ENCODE measurements at regions not wholly inside any gene's neighbourhood (a gene's known extent, or its start where the extent isn't known, plus 50 kb on each side); places are given as distances from the start of the nearest gene placed in this dataset.

- no peak for DNase-seq (ENCODE audit: low read depth)
Measured at GRCh38 chr4:184575306-184575705, 73.9 kb downstream of the CASP3 start.

- DNase-seq (ENCODE audit: low read depth), result no peak
Measured at GRCh38 chr4:184574861-184575260, 74.4 kb downstream of the CASP3 start.

- DNase-seq (ENCODE audit: low read depth), result no peak
Measured at GRCh38 chr4:184573701-184574100, 75.5 kb downstream of the CASP3 start.

DNA sequence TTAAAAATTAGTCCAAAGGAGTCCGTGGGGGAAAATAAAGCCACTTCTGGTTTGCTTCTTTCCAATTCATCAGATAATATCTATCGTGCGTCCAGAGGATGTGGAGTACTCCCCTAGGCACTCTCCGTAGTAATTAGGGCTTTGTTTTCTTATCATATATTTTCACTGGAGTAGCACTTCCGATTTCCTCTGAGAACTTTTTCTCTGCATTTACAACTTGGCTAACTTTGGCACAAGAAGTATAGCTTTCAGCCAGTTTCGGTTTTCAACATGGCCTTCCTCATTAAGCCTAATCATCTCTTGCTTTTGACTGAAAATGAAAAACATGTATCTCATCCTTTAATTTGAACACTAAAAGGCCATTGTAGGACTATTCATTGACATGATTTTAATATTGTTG is 80.5 kb downstream of the CASP3 start:
- no peak for DNase-seq (ENCODE audit: low read depth)

GRCh38 chr4:184563621-184564020 is 85.6 kb downstream of the CASP3 start:
- DNase-seq (ENCODE audit: low read depth), result no peak

DNA sequence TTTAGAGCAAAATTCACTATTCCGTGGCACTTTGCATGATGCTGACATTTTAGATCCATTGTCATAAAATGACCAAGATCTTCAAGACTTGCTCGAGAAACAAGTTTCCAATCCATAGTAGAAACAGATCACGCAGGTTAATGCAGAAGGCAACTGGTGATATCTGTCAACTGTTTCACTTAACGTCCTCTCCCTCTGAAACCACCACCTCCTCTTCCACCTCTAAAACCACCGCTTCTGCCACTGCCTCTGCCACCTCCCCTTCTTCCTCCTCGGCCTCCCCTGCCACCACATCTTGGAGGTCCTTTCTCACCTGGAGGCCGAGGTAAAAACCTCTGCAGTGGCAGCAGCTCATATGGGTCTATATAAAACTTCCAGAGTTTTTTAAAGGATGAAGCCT is 84.6 kb upstream of the IRF2 start:
- DNase-seq (ENCODE audit: low read depth), result no peak

- no peak for DNase-seq (ENCODE audit: low read depth)
Measured at GRCh38 chr4:184553891-184554290, 79.5 kb upstream of the IRF2 start.

DNA sequence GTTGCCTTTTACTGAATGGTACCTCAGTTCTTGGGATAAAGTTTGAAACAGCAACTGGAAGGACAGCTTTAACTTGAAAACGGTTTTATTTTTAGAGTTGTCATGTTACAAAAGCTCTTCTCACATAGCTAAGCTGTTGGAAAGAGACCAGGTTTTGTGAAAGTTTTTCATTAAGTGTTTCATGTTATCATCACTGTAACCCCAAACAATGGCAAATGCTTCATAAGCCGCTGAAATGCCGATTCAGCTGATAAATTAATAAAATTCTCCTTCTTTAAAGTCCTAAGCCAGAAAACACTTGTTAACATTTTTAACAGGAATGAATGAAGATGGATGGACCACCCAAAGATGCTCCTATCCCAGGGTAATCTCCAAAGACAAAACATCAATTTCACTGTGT is 76.1 kb upstream of the IRF2 start:
- no peak for DNase-seq (ENCODE audit: low read depth)

- DNase-seq (ENCODE audit: low read depth), result no peak
Measured at GRCh38 chr4:184548648-184549341, 74.4 kb upstream of the IRF2 start.

DNA sequence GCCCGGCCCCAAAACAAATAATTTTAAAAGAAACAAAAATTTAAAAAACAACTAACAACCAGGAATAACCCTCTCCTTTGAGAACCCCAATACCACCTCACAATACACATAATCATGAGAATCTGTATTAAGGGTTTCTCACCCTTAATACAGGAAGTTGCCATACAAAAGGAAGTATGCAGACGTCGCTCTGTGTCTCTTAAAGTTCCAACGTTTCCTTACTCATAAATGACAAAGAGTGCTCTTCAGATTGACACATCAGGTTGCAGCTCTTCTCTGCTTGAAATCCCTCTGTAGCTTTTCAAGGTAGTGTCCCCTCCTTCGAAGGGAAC is 73.9 kb upstream of the IRF2 start:
- no peak for DNase-seq (ENCODE audit: low read depth)

- no peak for DNase-seq (ENCODE audit: low read depth)
Measured at GRCh38 chr4:184544788-184545409, 70.5 kb upstream of the IRF2 start.

- DNase-seq (ENCODE audit: low read depth), result no peak
Measured at GRCh38 chr4:184541907-184542306, 67.6 kb upstream of the IRF2 start.

DNA sequence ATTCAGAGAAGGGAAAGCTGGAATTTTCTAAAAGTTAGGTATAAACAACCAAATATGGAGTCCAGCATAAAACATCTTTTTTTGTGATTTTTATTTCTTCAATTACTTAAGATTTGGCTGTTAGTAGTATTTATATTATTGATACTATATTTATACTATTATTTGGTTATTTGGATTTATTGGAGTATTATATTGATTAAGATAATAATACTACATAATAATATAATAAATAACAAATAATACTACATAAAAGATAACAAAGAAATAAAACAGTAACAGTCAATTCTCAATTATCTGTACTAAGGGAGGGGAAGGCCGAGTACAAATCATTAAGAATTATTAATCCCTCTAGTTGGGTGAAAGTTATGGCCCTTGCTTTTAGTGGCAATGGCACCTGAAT is 66.0 kb upstream of the IRF2 start:
- no peak for DNase-seq (ENCODE audit: low read depth)

- DNase-seq (ENCODE audit: low read depth), result peak; percentile 15
Measured at GRCh38 chr4:184538023-184538599, 63.8 kb upstream of the IRF2 start.

GRCh38 chr4:184537269-184538022 is 63.1 kb upstream of the IRF2 start:
- peak; percentile 86 for DNase-seq (ENCODE audit: low read depth)

GRCh38 chr4:184536881-184537248 is 62.5 kb upstream of the IRF2 start:
- DNase-seq (ENCODE audit: low read depth), result no peak

- no peak for DNase-seq (ENCODE audit: low read depth)
Measured at GRCh38 chr4:184536065-184536880, 61.9 kb upstream of the IRF2 start.

- DNase-seq (ENCODE audit: low read depth), result no peak
Measured at GRCh38 chr4:184534511-184535391, 60.4 kb upstream of the IRF2 start.

DNA sequence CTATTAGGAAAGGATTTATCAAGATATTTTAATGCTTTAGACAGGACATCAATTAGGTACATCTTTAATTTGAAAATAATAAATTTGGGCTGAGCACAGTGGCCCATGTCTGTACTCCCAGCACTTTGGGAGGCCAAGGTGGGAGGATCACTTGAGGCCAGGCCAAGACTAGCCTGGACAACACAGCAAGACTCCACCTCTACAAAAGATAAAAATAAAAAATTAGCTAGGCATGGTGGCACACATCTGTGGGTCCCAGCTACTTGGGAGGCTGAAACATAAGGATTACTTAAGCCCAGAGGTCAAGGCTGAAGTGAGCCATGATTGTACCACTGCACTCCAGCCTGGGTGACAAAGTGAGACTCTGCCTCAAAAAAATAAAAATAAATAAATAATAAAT is 59.6 kb upstream of the IRF2 start:
- DNase-seq (ENCODE audit: low read depth), result no peak

DNA sequence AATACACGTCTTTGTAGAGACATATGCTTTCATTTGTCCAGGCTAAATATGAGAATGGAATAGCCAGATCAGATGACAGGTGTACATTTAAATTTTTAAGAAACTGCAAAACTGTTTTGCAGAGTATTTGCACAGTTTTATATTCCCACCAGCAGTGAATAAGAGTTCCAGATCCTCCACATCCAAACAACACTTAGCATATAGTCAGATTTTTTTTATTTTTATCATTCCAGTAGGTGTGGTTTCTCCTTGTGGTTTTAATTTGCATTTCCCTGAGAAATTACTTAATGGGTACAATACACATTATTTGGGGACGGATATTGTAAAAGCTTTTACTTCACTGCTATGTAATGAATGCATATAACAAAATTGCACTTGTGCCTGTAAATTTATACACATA is 56.7 kb upstream of the IRF2 start:
- DNase-seq (ENCODE audit: low read depth), result no peak

- no peak for DNase-seq (ENCODE audit: low read depth)
Measured at GRCh38 chr4:184529283-184529682, 54.9 kb upstream of the IRF2 start.
